Left lung (tissue), 4 donors: ENCODE measurements at regions not wholly inside any gene's neighbourhood (a gene's known extent, or its start where the extent isn't known, plus 50 kb on each side); places are given as distances from the start of the nearest gene placed in this dataset.

Experiments
- ATAC-seq: fragments of 200-7000 bp; cut with Tn5 transposase; one replicate; pipeline ENCODE4 v1.9.1; 2020; ENCODE audit warnings: moderate library complexity
- DNase-seq, 4 donors: peaks; one replicate each; pipeline ENCODE4 v3.0.0-alpha.2; 2013 to 2020
- H3K27ac ChIP-seq, 2 donors: fragments of 200-600 bp; sonication (generic) in 1 of 2; one replicate each; pipeline versions ENCODE4 v1.5.0 to v1.8.0; 2020 to 2021
- H3K27me3 ChIP-seq, 2 donors: fragments of 200-600 bp; sonication (generic) in 1 of 2; one replicate each; pipeline versions ENCODE4 v1.5.0 to v1.8.0; 2020 to 2021
- H3K36me3 ChIP-seq, 2 donors: fragments of 200-600 bp; sonication (generic) in 1 of 2; one replicate each; pipeline versions ENCODE4 v1.5.0 to v1.8.0; 2020 to 2021
- H3K4me1 ChIP-seq, 2 donors: fragments of 200-600 bp; one replicate each; pipeline ENCODE4 v1.8.0; 2021
- H3K4me3 ChIP-seq, 2 donors: fragments of 200-600 bp; sonication (generic) in 1 of 2; one replicate each; pipeline versions ENCODE4 v1.5.0 to v1.8.0; 2020 to 2021; ENCODE audit warnings: mild to moderate bottlenecking in 1 of 2
- H3K9me3 ChIP-seq, 2 donors: fragments of 200-600 bp; sonication (generic) in 1 of 2; one replicate each; pipeline versions ENCODE4 v1.5.0 to v1.8.0; 2020 to 2021
- intact Hi-C, 2 donors: fragments of 100-400 bp; cut with DNase I; formaldehyde crosslinking; loops; one replicate each; pipeline versions ENCODE4 v1.11.2 to v1.14.2; 2022
- TF ChIP-seq, protein P1 (sequence below), 2 donors: fragments of 200-600 bp; sonication (generic) in 1 of 2; IDR thresholded peaks; one replicate each; pipeline versions ENCODE4 v1.5.0 to v1.8.0; 2021; ENCODE audit warnings: antibody characterized with exemption in 2 of 2
- donor health status: DM: no; HTN: yes; CAD: no.
- donor health status: DM: no; HTN: no; CAD: no.

DNA sequence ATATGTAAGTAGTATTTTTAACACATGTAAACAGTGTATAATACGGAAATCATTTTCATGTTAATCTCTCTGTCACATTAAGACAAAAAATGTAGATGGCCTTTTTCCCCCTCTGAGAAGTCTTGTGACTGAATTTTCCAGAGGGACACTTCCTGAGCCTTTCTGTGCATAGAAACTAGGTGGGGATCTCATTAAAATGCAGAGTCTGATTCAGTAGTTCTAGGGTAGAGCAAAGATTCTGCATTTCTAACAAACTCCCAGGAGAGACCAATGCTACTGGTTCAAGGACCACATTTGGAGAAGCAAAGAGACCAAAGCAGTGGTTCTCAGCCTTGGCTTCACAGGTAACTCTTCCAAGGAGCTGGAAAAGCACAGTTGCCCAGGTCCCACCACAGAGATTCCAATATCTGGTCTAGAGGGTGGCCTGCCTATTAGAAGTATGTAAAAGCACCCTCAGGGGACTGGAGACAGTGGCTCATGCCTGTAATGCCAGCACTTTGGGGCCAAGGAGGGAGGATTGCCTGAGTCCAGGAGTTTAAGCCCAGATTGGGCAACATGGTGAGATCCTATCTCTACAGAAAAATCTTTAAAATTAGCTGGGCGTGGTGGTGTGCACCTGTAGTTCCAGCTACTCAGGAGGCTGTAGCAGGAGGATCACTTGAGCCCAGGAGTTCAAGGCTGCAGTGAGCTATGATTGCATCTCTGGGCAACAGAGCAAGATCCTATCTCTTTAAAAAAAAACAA, 378.5 kb downstream of the KIF16B start:
- no peak overlapping the region for H3K4me3 ChIP-seq
- TF ChIP-seq, protein P1, sequence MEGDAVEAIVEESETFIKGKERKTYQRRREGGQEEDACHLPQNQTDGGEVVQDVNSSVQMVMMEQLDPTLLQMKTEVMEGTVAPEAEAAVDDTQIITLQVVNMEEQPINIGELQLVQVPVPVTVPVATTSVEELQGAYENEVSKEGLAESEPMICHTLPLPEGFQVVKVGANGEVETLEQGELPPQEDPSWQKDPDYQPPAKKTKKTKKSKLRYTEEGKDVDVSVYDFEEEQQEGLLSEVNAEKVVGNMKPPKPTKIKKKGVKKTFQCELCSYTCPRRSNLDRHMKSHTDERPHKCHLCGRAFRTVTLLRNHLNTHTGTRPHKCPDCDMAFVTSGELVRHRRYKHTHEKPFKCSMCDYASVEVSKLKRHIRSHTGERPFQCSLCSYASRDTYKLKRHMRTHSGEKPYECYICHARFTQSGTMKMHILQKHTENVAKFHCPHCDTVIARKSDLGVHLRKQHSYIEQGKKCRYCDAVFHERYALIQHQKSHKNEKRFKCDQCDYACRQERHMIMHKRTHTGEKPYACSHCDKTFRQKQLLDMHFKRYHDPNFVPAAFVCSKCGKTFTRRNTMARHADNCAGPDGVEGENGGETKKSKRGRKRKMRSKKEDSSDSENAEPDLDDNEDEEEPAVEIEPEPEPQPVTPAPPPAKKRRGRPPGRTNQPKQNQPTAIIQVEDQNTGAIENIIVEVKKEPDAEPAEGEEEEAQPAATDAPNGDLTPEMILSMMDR (IDR thresholded peaks at IDR 0.05): no peak
- intact Hi-C loops: no loop called here
- peaks cover 0 to 6% of the 10 kb centered on the region in 2 donors for H3K9me3 ChIP-seq
- H3K36me3 ChIP-seq: no peaks in the 10 kb centered on the region
- no peak for ATAC-seq
- H3K4me1 ChIP-seq: no peaks in the 10 kb centered on the region
- H3K27me3 ChIP-seq: no peaks in the 10 kb centered on the region
- no peak overlapping the region for H3K27ac ChIP-seq
- no peak for DNase-seq

DNA sequence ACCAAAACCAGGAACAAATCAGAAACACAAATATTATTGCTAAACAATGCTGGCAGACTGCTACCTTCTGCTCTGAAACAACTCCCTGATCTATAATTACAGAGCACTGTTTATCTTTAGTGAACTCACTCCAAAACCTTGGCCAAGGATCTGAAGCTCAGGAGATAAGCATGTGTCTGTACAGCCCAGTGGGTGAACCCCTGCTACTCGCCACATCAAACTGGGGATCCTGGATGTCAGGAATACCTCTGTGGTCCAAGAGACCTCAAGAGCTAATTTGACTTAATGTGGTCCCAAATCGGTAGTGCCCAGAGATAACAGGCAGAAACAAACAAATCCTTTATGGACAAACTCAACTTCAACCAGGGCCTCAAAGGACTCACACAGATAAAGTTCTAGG, 381.8 kb downstream of the KIF16B start:
- H3K36me3 ChIP-seq: no peaks in the 10 kb centered on the region
- TF ChIP-seq, protein P1 (IDR thresholded peaks at IDR 0.05): no peak
- ATAC-seq (no peak), DNase-seq (no peak)
- intact Hi-C loops: no loop called here
- no peaks in the 10 kb centered on the region for H3K27me3 ChIP-seq
- H3K4me1 ChIP-seq: no peaks in the 10 kb centered on the region
- no peaks in the 10 kb centered on the region for H3K9me3 ChIP-seq
- no peak overlapping the region for H3K27ac ChIP-seq
- H3K4me3 ChIP-seq: no peak overlapping the region

DNA sequence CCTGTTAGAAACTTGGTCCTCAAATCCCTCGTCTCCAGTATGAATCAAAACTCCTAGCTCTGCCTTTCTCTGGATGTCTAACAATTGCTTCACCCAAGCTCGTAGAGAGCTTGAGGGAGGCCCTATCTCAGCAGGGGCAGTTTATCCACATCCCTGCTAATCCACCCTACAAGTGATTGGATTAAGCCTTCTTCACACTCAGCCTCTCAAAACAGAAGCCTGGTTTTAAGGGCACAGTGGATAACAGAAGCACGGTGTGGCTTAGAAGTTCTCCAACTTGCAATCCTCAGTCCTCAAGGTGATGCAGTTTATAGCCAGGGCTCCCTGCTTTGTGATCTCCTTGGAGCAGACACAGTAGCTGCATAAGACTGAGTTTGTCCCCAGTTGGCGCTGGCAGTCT, 383.9 kb downstream of the KIF16B start:
- ATAC-seq (no peak), DNase-seq (no peak)
- H3K4me1 ChIP-seq: no peaks in the 10 kb centered on the region
- H3K27ac ChIP-seq: no peak overlapping the region
- H3K27me3 ChIP-seq: no peaks in the 10 kb centered on the region
- TF ChIP-seq, protein P1 (IDR thresholded peaks at IDR 0.05): no peak
- no peaks in the 10 kb centered on the region for H3K36me3 ChIP-seq
- H3K9me3 ChIP-seq: no peaks in the 10 kb centered on the region
- no peak overlapping the region for H3K4me3 ChIP-seq
- intact Hi-C loops: no loop called here

DNA sequence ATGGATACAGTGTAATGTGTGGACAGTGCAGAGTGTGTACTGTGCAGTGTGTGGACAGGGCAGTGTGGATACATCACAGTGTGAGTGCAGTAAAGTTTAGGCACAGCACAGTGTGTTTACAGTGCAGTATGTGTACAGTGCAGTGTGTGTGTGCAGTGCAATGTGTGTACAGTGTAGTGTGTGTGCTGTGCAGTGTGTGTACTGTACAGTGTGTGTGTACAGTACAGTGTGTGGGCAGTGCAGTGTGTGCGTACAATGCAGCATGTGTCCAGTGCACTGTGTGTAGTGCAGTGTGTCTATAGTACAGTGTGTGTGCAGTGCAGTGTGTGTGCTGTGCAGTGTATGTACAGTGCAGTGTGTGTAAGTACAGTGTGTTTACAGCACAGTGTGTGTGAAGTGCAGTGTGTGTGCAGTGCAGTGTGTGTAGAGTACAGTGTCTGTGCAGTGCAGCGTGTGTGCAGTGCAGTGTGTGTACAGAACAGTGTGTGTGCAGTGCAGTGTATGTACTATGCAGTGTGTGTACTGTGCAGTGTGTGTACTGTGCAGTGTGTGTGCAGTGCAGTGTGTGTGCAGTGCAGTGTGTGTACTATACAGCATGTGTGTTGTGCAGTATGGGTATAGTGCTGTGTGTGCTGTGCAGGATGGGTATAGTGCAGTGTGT, 385.2 kb downstream of the KIF16B start:
- no peaks in the 10 kb centered on the region for H3K36me3 ChIP-seq
- no peaks in the 10 kb centered on the region for H3K4me1 ChIP-seq
- no peaks in the 10 kb centered on the region for H3K27me3 ChIP-seq
- intact Hi-C loops: no loop called here
- TF ChIP-seq, protein P1 (IDR thresholded peaks at IDR 0.05): no peak
- DNase-seq (no peak), ATAC-seq (no peak)
- H3K4me3 ChIP-seq: no peak overlapping the region
- H3K27ac ChIP-seq: no peak overlapping the region
- no peaks in the 10 kb centered on the region for H3K9me3 ChIP-seq

DNA sequence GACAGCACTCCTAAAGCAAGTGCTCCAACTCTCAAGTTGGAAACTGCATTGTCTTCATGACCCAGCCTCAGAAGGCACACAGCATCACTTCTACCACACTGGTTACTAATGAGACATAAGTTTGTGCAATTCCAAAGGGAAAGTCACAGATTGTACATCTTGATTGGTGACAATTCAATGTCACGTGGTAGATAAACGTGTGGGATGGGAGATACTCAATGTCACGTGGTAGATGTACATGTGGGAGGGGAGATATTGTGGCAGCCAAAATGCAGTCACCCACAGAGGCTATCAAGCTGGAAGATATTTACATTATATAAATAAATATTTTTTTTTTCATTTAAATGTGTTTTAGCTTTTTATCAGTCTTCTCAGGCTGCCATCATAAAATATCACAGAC, 393.3 kb downstream of the KIF16B start:
- DNase-seq (no peak), ATAC-seq (no peak)
- TF ChIP-seq, protein P1 (IDR thresholded peaks at IDR 0.05): no peak
- Histone ChIP-seq H3K27me3 (no peaks in the 10 kb centered on the region), H3K4me1 (no peaks in the 10 kb centered on the region), H3K4me3 (no peak overlapping the region), H3K9me3 (no peaks in the 10 kb centered on the region), H3K27ac (no peak overlapping the region), H3K36me3 (no peaks in the 10 kb centered on the region)
- intact Hi-C loops: no loop called here
